Esophagus squamous epithelium (tissue), 5 donors: ENCODE measurements at regions not wholly inside any gene's neighbourhood (a gene's known extent, or its start where the extent isn't known, plus 50 kb on each side); places are given as distances from the start of the nearest gene placed in this dataset.

ENCODE experiments used
- DNase-seq: peaks from one replicate; lab custom pipeline; 2025; lab: John Stamatoyannopoulos, UW
- H3K27ac ChIP-seq, 4 donors: fragments of 200-600 bp; sonication (generic); one replicate each; pipeline ENCODE4 v1.5.1; 2016 to 2019; ENCODE audit warnings: mild to moderate bottlenecking in 1 of 4
- H3K27me3 ChIP-seq, 4 donors: fragments of 200-600 bp; sonication (generic); 1 replicate in 3 of 4; 2 replicates in 1 of 4; pipeline versions ENCODE4 v1.5.1 to v1.6.0; 2017 to 2021; ENCODE audit warnings: antibody characterized with exemption in 1 of 4
- H3K36me3 ChIP-seq, 3 donors: fragments of 200-600 bp; sonication (generic); one replicate each; pipeline ENCODE4 v1.5.1; 2016 to 2019
- H3K4me1 ChIP-seq, 3 donors: fragments of 200-600 bp; sonication (generic); one replicate each; pipeline ENCODE4 v1.5.1; 2017 to 2019
- H3K4me3 ChIP-seq, 4 donors: fragments of 200-600 bp; sonication (generic); 1 replicate in 3 of 4; 2 replicates in 1 of 4; pipeline ENCODE4 v1.5.1; 2016 to 2019; ENCODE audit warnings: mild to moderate bottlenecking in 2 of 4, moderate library complexity in 1 of 4
- H3K9me3 ChIP-seq, 3 donors: fragments of 200-600 bp; sonication (generic); one replicate each; pipeline ENCODE4 v1.5.1; 2016 to 2019
- CTCF ChIP-seq, 6 experiments: fragments of 450-650 bp in 4 of 6; fragments of 200-600 bp in 2 of 6; sonication (generic) in 2 of 6; IDR thresholded peaks; one replicate each; pipeline ENCODE4 v1.5.1; 2016 to 2019; ENCODE audit warnings: antibody characterized with exemption in 6 of 6, mild to moderate bottlenecking in 4 of 6, moderate library complexity in 4 of 6
- POLR2A ChIP-seq, 4 donors: fragments of 450-650 bp; IDR thresholded peaks; one replicate each; pipeline ENCODE4 v1.6.1; 2017; ENCODE audit warnings: antibody characterized with exemption in 4 of 4, mild to moderate bottlenecking in 4 of 4, moderate library complexity in 3 of 4
- WGBS, 2 donors: methylation state at CpG; one replicate each; pipeline ENCODE4 v1.1.5; 2018; 5-methylcytosine and 5-hydroxymethylcytosine counted together
- intact Hi-C: fragments of 100-400 bp; cut with DNase I; formaldehyde crosslinking; loops from one replicate; pipeline ENCODE4 v1.15.0; 2022
- donor health status: DM: yes; HTN: yes; CAD: no.

DNA sequence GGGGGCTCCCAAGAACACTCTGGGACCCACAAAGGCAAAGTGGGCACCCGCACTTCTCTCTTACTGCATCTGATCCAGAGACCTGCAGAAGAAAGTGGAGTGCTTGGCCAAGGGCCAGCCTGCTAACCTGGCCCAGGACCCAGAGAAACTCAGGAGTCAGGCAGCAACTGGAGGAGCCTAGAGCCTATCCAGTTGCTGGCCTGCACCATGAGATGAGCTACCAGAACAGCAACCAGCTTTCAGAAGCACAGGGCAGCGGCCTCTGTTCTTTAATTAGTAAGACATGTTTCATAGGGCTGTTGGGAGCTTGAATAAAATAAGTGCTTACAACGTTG, 298.3 kb downstream of the GADD45G start:
- intact Hi-C loops = no loop called here
- 78 to 84% methylated on average over 2 to 3 of the region's 3 CpGs for WGBS, 2 donors
- DNase-seq = no peak

DNA sequence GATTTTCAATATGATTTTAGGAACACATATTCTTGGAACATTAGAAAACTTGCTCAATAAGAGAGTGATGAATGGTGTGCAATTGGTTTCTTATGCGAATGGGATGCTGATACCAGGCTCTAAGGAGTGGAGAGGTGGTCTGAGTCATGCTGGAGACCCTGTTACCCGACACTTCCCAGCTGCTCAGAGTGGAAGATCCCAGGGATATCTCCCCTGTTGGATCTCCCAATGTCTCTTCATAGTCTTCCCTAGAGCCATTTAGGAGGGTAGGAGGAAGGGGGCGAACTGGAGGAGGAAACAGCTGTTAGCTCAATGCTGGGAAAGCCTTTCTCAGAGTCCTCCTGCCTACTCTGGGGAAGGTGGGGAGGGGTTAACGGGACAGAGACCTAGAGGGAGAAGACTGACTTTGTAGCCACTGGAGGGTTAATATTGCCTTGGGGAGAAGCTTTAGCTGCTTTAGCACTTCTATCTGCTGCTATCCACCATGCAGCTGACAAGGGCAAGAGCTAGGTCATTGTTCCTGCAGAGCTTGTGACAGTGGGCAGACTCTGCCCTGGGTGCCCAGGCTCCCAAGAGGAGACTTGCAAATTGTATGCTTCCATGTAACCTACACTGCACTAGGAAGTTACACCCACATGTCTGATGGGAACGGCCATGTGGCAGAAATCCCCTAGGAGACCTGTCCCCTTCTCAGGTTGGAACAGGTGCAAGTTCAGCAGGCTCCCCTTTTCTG, 301.0 kb downstream of the GADD45G start:
- intact Hi-C loops = no loop called here
- 71 to 79% methylated on average over 5 of the region's 5 CpGs for WGBS, 2 donors
- TF ChIP-seq CTCF (IDR thresholded peaks at IDR 0.05) (no peak), POLR2A (IDR thresholded peaks at IDR 0.05) (no peak)
- no peaks in the 10 kb centered on the region for H3K9me3 ChIP-seq
- H3K27me3 ChIP-seq = peaks cover 0 to 16% (median 0%) of the 10 kb centered on the region in 4 donors
- no peaks in the 10 kb centered on the region for H3K4me1 ChIP-seq
- no peak overlapping the region for H3K4me3 ChIP-seq
- H3K36me3 ChIP-seq = no peaks in the 10 kb centered on the region
- DNase-seq = no peak
- no peak overlapping the region for H3K27ac ChIP-seq

More for the DNA sequence above, 298.3 kb downstream of the GADD45G start:
- Histone ChIP-seq H3K9me3 (no peaks in the 10 kb centered on the region), H3K27ac (no peak overlapping the region), H3K4me3 (no peak overlapping the region), H3K4me1 (no peaks in the 10 kb centered on the region), H3K27me3 (peaks cover 0 to 16% (median 0%) of the 10 kb centered on the region in 4 donors), H3K36me3 (no peaks in the 10 kb centered on the region)
- no peak for TF ChIP-seq POLR2A (IDR thresholded peaks at IDR 0.05)
- TF ChIP-seq CTCF (IDR thresholded peaks at IDR 0.05) = no peak

DNA sequence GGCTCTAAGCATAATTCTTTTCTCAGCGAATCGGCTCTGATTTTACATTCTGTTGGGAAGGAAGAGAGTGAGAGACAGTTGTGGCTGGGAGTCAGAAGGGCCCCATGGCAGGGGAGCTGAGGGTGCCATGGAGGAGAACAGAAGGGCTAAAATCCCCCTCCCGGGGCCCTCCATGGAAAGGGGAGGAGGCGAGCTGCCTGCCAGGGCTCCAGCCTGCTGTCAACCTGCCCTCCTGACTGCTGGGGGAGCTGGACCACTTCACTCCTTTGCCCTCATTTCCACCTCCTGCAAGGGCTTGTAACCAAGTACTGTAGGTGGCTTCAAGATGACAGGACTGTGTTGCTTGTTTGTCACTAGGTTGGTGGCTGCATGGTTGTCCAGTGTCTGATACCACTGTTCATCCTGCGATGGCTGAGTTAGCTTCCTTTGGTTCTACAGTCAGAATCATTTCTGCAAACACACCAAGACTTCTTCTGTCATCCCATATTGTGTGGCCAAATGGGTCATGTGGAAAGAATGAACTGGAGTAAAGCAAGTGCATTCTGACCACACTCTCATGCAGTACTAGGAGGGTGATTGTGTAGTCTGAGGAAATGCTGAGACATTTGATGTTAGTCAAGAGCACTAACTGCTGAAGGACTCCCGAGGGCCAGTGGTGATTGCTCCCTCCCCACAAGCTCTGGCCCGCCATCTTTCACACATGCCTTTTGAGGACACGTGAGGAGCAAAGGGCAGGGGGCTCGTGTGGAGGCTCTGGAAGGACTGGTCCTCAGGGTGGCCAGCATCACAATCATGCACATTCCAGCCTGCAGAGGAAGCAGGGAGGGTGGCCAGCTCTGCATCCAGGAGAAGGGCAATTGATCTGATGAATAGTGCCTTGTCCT, 307.2 kb downstream of the GADD45G start:
- DNase-seq = no peak
- H3K27me3 ChIP-seq = no peaks in the 10 kb centered on the region
- H3K4me3 ChIP-seq = no peak overlapping the region
- intact Hi-C loops = no loop called here
- no peaks in the 10 kb centered on the region for H3K36me3 ChIP-seq
- TF ChIP-seq POLR2A (IDR thresholded peaks at IDR 0.05) = no peak
- TF ChIP-seq CTCF (IDR thresholded peaks at IDR 0.05) = no peak
- no peaks in the 10 kb centered on the region for H3K4me1 ChIP-seq
- WGBS, 2 donors = 78 to 91% methylated on average over 4 to 6 of the region's 9 CpGs
- no peaks in the 10 kb centered on the region for H3K9me3 ChIP-seq
- H3K27ac ChIP-seq = no peak overlapping the region

DNA sequence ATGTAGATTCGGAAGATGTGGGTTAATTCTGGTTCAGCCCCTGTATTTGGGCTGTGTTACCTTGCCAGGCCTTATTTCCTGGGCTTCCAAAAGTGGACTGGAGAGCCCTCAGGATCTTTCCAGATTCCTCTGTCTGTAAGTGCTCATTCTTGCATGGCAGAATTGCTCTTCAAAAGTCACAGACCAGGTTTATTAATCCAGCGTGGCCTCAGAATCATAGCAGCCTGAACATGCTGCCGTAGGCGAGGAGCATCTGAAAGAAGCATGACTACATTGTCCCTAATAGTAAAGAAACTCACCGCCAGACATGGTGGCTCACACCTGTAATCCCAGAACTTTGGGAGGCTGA, 307.8 kb downstream of the GADD45G start:
- 96 to 97% methylated on average over 4 of the region's 5 CpGs for WGBS, 2 donors
- intact Hi-C loops = no loop called here
- DNase-seq = no peak
- Histone ChIP-seq H3K27me3 (no peaks in the 10 kb centered on the region), H3K27ac (no peak overlapping the region), H3K4me1 (no peaks in the 10 kb centered on the region), H3K36me3 (no peaks in the 10 kb centered on the region), H3K9me3 (no peaks in the 10 kb centered on the region), H3K4me3 (no peak overlapping the region)
- no peak for TF ChIP-seq POLR2A (IDR thresholded peaks at IDR 0.05)
- no peak for TF ChIP-seq CTCF (IDR thresholded peaks at IDR 0.05)

DNA sequence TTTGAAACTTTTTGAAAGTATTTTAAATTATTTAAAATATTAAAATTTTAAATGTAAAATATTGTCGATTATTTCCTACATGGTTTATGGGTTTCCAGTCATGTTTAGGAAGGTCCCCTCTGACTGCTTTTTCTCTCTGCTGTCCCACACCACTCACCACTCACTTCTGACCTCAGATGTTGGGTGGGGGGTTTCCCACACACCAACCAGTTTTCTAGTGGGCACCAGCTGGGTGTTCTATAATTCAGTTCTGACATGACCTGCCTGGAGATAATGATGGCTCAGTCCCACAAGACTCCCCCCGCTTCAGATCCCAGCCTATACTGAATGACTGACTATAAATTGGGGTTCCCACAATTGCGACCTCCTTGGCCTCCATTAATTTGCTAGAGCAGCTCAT, 310.4 kb downstream of the GADD45G start:
- Histone ChIP-seq H3K27ac (no peak overlapping the region), H3K4me3 (no peak overlapping the region), H3K36me3 (no peaks in the 10 kb centered on the region), H3K9me3 (no peaks in the 10 kb centered on the region), H3K27me3 (peaks cover 0 to 11% (median 0%) of the 10 kb centered on the region in 4 donors), H3K4me1 (no peaks in the 10 kb centered on the region)
- no peak for DNase-seq
- WGBS, 2 donors = 89 to 94% methylated on average over 1 to 3 of the region's 3 CpGs
- TF ChIP-seq POLR2A (IDR thresholded peaks at IDR 0.05) = no peak
- TF ChIP-seq CTCF (IDR thresholded peaks at IDR 0.05) = no peak
- intact Hi-C loops = no loop called here
